MCF 10A (cell line): ENCODE measurements at regions not wholly inside any gene's neighbourhood (a gene's known extent, or its start where the extent isn't known, plus 50 kb on each side); places are given as distances from the start of the nearest gene placed in this dataset.
"Not testable (repeated sequence)": the region's sequence is repeated elsewhere in the genome, so short reads cannot be mapped to it uniquely, and the experiment has no call there.

Experiments
- BruUV-seq: library from RNA; stranded (reverse); fragments of 400-500 nt; replicated peaks from 2 replicates; lab custom pipeline; 2021; lab: Mats Ljungman, UMichigan
- CTCF ChIA-PET: fragments of 300-600 bp; sonication (Branson Sonifier 250); formaldehyde crosslinking; extraction: SDS; loops from one replicate; lab custom pipeline; 2021; ENCODE audit warnings: antibody characterized with exemption, inconsistent platforms; lab: Yijun Ruan, JAX
- POLR2A ChIA-PET: fragments of 300-600, 350-650 bp; sonication (Branson Sonifier 250); formaldehyde crosslinking; extraction: SDS; loops from one replicate; lab custom pipeline; 2020; ENCODE audit warnings: antibody characterized with exemption, inconsistent platforms; lab: Yijun Ruan, JAX
- DNase-seq: peaks from one replicate; pipeline ENCODE4 v3.0.0-alpha.2; 2018; ENCODE audit not compliant: unreplicated experiment
- H3K27ac Mint-ChIP-seq: one replicate; pipeline ENCODE4 v1.8.0; 2022; ENCODE audit warnings: mild to moderate bottlenecking, low read depth, mixed read lengths; ENCODE audit not compliant: unreplicated experiment
- H3K27me3 Mint-ChIP-seq: one replicate; pipeline ENCODE4 v1.8.0; 2022; ENCODE audit warnings: mixed read lengths; ENCODE audit not compliant: insufficient read depth, unreplicated experiment
- H3K36me3 Mint-ChIP-seq: one replicate; pipeline ENCODE4 v1.8.0; 2022; ENCODE audit warnings: mild to moderate bottlenecking, moderate library complexity, mixed read lengths; ENCODE audit not compliant: insufficient read depth, unreplicated experiment
- H3K4me1 Mint-ChIP-seq: one replicate; pipeline ENCODE4 v1.8.0; 2022; ENCODE audit warnings: mixed read lengths; ENCODE audit not compliant: insufficient read depth, unreplicated experiment
- H3K4me3 Mint-ChIP-seq: one replicate; pipeline ENCODE4 v1.8.0; 2022; ENCODE audit warnings: mild to moderate bottlenecking, moderate library complexity, mixed read lengths; ENCODE audit not compliant: unreplicated experiment
- H3K9me3 Mint-ChIP-seq: one replicate; pipeline ENCODE4 v1.8.0; 2022; ENCODE audit warnings: mixed read lengths; ENCODE audit not compliant: unreplicated experiment
- intact Hi-C: fragments of 100-400 bp; cut with micrococcal nuclease; formaldehyde crosslinking; loops from 2 replicates; pipeline ENCODE4 v1.14.1; 2022

GRCh38 chr17:64794113-64794512 is 125.2 kb downstream of the LRRC37A3 start:
- intact Hi-C loops, BruUV-seq, H3K27me3 Mint-ChIP-seq, H3K9me3 Mint-ChIP-seq, CTCF ChIA-PET: not testable (repeated sequence)
- peak; percentile 57 for DNase-seq
- Mint-ChIP-seq H3K27ac (peak overlapping the region; percentile 98), H3K4me1 (peaks cover 16% of the 10 kb centered on the region), H3K36me3 (peaks cover 33% of the 10 kb centered on the region), H3K4me3 (peak overlapping the region; percentile 44)
- POLR2A ChIA-PET, result interaction anchor here (0.6 to 0.9 kb wide), 3 partner anchors 40 to 295 kb away, joined by 3 read pairs; no protein-coding TSS in a partner anchor

- H3K27ac Mint-ChIP-seq, result peak overlapping the region; percentile 65
- H3K27me3 Mint-ChIP-seq, H3K4me3 Mint-ChIP-seq, intact Hi-C loops, H3K9me3 Mint-ChIP-seq: not testable (repeated sequence)
- BruUV-seq, result TSS peak; percentile 58
- H3K4me1 Mint-ChIP-seq, result peaks cover 16% of the 10 kb centered on the region
- ChIA-PET CTCF (interaction anchor here (0.6 kb wide), 1 partner anchor 1868 kb away, joined by 3 read pairs; no protein-coding TSS in a partner anchor), POLR2A (interaction anchor here (0.5 to 1.0 kb wide), 2 partner anchors 13 to 705 kb away, joined by 3 to 7 read pairs; no protein-coding TSS in a partner anchor)
- DNase-seq, result peak; percentile 72
- H3K36me3 Mint-ChIP-seq, result peaks cover 30% of the 10 kb centered on the region
Observed at GRCh38 chr17:64792793-64793575, 126.3 kb downstream of the LRRC37A3 start.

GRCh38 chr17:64792276-64792675 is 127.0 kb downstream of the LRRC37A3 start:
- CTCF ChIA-PET, DNase-seq, intact Hi-C loops, H3K27me3 Mint-ChIP-seq, POLR2A ChIA-PET, BruUV-seq, H3K9me3 Mint-ChIP-seq, H3K4me3 Mint-ChIP-seq: not testable (repeated sequence)
- Mint-ChIP-seq H3K27ac (peak overlapping the region; percentile 65), H3K36me3 (peaks cover 30% of the 10 kb centered on the region), H3K4me1 (peaks cover 21% of the 10 kb centered on the region)

- H3K27ac Mint-ChIP-seq, result peak overlapping the region; percentile 65
- DNase-seq, H3K9me3 Mint-ChIP-seq, H3K4me3 Mint-ChIP-seq, POLR2A ChIA-PET, BruUV-seq, intact Hi-C loops, CTCF ChIA-PET, H3K27me3 Mint-ChIP-seq: not testable (repeated sequence)
- H3K4me1 Mint-ChIP-seq, result peaks cover 27% of the 10 kb centered on the region
- H3K36me3 Mint-ChIP-seq, result peaks cover 30% of the 10 kb centered on the region
Observed at GRCh38 chr17:64791691-64792090, 127.6 kb downstream of the LRRC37A3 start.

- H3K27ac Mint-ChIP-seq, result peak overlapping the region; percentile 65
- peaks cover 31% of the 10 kb centered on the region for H3K36me3 Mint-ChIP-seq
- H3K4me3 Mint-ChIP-seq, CTCF ChIA-PET, H3K9me3 Mint-ChIP-seq, BruUV-seq, POLR2A ChIA-PET, DNase-seq, intact Hi-C loops, H3K27me3 Mint-ChIP-seq: not testable (repeated sequence)
- H3K4me1 Mint-ChIP-seq, result peaks cover 32% of the 10 kb centered on the region
Observed at GRCh38 chr17:64791226-64791625, 128.1 kb downstream of the LRRC37A3 start.

- POLR2A ChIA-PET, H3K27me3 Mint-ChIP-seq, intact Hi-C loops, H3K27ac Mint-ChIP-seq, H3K9me3 Mint-ChIP-seq, H3K4me3 Mint-ChIP-seq, CTCF ChIA-PET, BruUV-seq, DNase-seq: not testable (repeated sequence)
- H3K4me1 Mint-ChIP-seq, result peaks cover 36% of the 10 kb centered on the region
- H3K36me3 Mint-ChIP-seq, result peaks cover 37% of the 10 kb centered on the region
Observed at GRCh38 chr17:64790690-64791089, 128.6 kb upstream of the SMURF2 start.

- H3K4me1 Mint-ChIP-seq, result peaks cover 36% of the 10 kb centered on the region
- H3K9me3 Mint-ChIP-seq, POLR2A ChIA-PET, H3K27ac Mint-ChIP-seq, intact Hi-C loops, BruUV-seq, DNase-seq, CTCF ChIA-PET, H3K4me3 Mint-ChIP-seq, H3K27me3 Mint-ChIP-seq: not testable (repeated sequence)
- peaks cover 40% of the 10 kb centered on the region for H3K36me3 Mint-ChIP-seq
Observed at GRCh38 chr17:64790193-64790592, 128.1 kb upstream of the SMURF2 start.

GRCh38 chr17:64789061-64789445 is 126.9 kb upstream of the SMURF2 start:
- POLR2A ChIA-PET, H3K4me3 Mint-ChIP-seq, CTCF ChIA-PET, BruUV-seq, H3K9me3 Mint-ChIP-seq, intact Hi-C loops, H3K27me3 Mint-ChIP-seq, DNase-seq, H3K27ac Mint-ChIP-seq: not testable (repeated sequence)
- H3K4me1 Mint-ChIP-seq, result peaks cover 28% of the 10 kb centered on the region
- peaks cover 33% of the 10 kb centered on the region for H3K36me3 Mint-ChIP-seq
